Neural progenitor cell (in vitro differentiated cells): ENCODE measurements at regions not wholly inside any gene's neighbourhood (a gene's known extent, or its start where the extent isn't known, plus 50 kb on each side); places are given as distances from the start of the nearest gene placed in this dataset.

Experiments used
- DNase-seq: peaks from one replicate; pipeline ENCODE4 v3.0.0-alpha.2; 2016; ENCODE audit warnings: low spot score
- H2AFZ ChIP-seq: fragments of 200-600 bp; sonication (generic); replicated peaks from 2 replicates; pipeline ENCODE4 v1.6.1; 2016; ENCODE audit warnings: antibody characterized with exemption
- H3F3A ChIP-seq: fragments of 200-600 bp; sonication (generic); 2 replicates; pipeline ENCODE4 v1.6.1; 2016; ENCODE audit warnings: antibody characterized with exemption, low read depth
- H3K27ac ChIP-seq: fragments of 200-600 bp; sonication (generic); 2 replicates; pipeline ENCODE4 v1.5.1; 2016; ENCODE audit warnings: mild to moderate bottlenecking
- H3K27me3 ChIP-seq: fragments of 200-600 bp; sonication (generic); 2 replicates; pipeline ENCODE4 v1.6.1; 2016; ENCODE audit warnings: mild to moderate bottlenecking, moderate library complexity
- H3K36me3 ChIP-seq: fragments of 200-600 bp; sonication (generic); 2 replicates; pipeline ENCODE4 v1.5.1; 2016
- H3K4me1 ChIP-seq: fragments of 200-600 bp; sonication (generic); 2 replicates; pipeline ENCODE4 v1.6.1; 2016; ENCODE audit warnings: mixed run types
- H3K4me2 ChIP-seq: fragments of 200-600 bp; sonication (generic); 2 replicates; pipeline ENCODE4 v1.6.1; 2016
- H3K4me3 ChIP-seq: fragments of 200-600 bp; sonication (generic); 2 replicates; pipeline ENCODE4 v1.5.1; 2016
- H3K79me2 ChIP-seq: fragments of 200-600 bp; sonication (generic); 2 replicates; pipeline ENCODE4 v1.6.1; 2016; ENCODE audit warnings: low read depth
- H3K9ac ChIP-seq: fragments of 200-600 bp; sonication (generic); 2 replicates; pipeline ENCODE4 v1.6.1; 2016
- H3K9me3 ChIP-seq: fragments of 200-600 bp; sonication (generic); 2 replicates; pipeline ENCODE4 v1.5.1; 2016; ENCODE audit warnings: low read depth
- H4K20me1 ChIP-seq: fragments of 200-600 bp; sonication (generic); 2 replicates; pipeline ENCODE4 v1.6.1; 2016; ENCODE audit warnings: low read depth
- H3K27ac Mint-ChIP-seq: 3 replicates; pipeline ENCODE4 v1.8.0; 2021; ENCODE audit warnings: mixed read lengths
- H3K27me3 Mint-ChIP-seq: 2 replicates; pipeline ENCODE4 v1.8.0; 2022; ENCODE audit warnings: low read depth, mild to moderate bottlenecking, inconsistent platforms, moderate library complexity, mixed read lengths; ENCODE audit not compliant: insufficient read depth
- H3K36me3 Mint-ChIP-seq: 3 replicates; pipeline ENCODE4 v1.8.0; 2021; ENCODE audit warnings: mixed read lengths
- H3K4me1 Mint-ChIP-seq: 3 replicates; pipeline ENCODE4 v1.8.0; 2021; ENCODE audit warnings: mixed read lengths
- H3K4me3 Mint-ChIP-seq: 3 replicates; pipeline ENCODE4 v1.8.0; 2021; ENCODE audit warnings: mild to moderate bottlenecking, moderate library complexity, mixed read lengths
- H3K9me3 Mint-ChIP-seq: 3 replicates; pipeline ENCODE4 v1.8.0; 2020; ENCODE audit warnings: mixed read lengths
- CTCF ChIP-seq: fragments of 200-600 bp; sonication (generic); IDR thresholded peaks from 2 replicates; pipeline ENCODE4 v1.5.1; 2017; ENCODE audit warnings: antibody characterized with exemption, mild to moderate bottlenecking
- EZH2 ChIP-seq: fragments of 200-600 bp; sonication (generic); IDR thresholded peaks from 2 replicates; pipeline ENCODE4 v1.6.1; 2017; ENCODE audit warnings: antibody characterized with exemption, mild to moderate bottlenecking, moderate library complexity
- EZH2phosphoT487 ChIP-seq: fragments of 200-600 bp; sonication (generic); IDR thresholded peaks from 2 replicates; pipeline ENCODE4 v1.6.1; 2017; ENCODE audit warnings: antibody characterized with exemption

- H4K20me1 ChIP-seq, result no peaks in the 10 kb centered on the region
- Mint-ChIP-seq H3K36me3 (no peaks in the 10 kb centered on the region), H3K4me3 (no peak overlapping the region), H3K4me1 (peaks cover 7% of the 10 kb centered on the region), H3K27ac (peak overlapping the region; percentile 54), H3K27me3 (peaks cover 5% of the 10 kb centered on the region), H3K9me3 (no peaks in the 10 kb centered on the region)
- no peaks in the 10 kb centered on the region for H3K79me2 ChIP-seq
- no peaks in the 10 kb centered on the region for H3K27me3 ChIP-seq
- no peak overlapping the region for H3K27ac ChIP-seq
- no peaks in the 10 kb centered on the region for H3F3A ChIP-seq
- H3K36me3 ChIP-seq, result no peaks in the 10 kb centered on the region
- no peak overlapping the region for H3K9ac ChIP-seq
- H3K4me3 ChIP-seq, result no peak overlapping the region
- H3K9me3 ChIP-seq, result no peaks in the 10 kb centered on the region
- H3K4me1 ChIP-seq, result peaks cover 11% of the 10 kb centered on the region
- no peak for DNase-seq
- TF ChIP-seq EZH2, result no peak
- no peak for TF ChIP-seq CTCF
- no peak for TF ChIP-seq EZH2phosphoT487
- H3K4me2 ChIP-seq, result no peak overlapping the region
- no peak overlapping the region for H2AFZ ChIP-seq
Observed at GRCh38 chr15:66945286-66945685, 120.1 kb upstream of the SMAD3 start.

GRCh38 chr15:66945842-66946241 lies 119.6 kb upstream of the SMAD3 start:
- peaks cover 11% of the 10 kb centered on the region for H3K4me1 ChIP-seq
- H3K4me1 Mint-ChIP-seq, result peaks cover 7% of the 10 kb centered on the region
- H3K4me3 Mint-ChIP-seq, result no peak overlapping the region
- no peaks in the 10 kb centered on the region for H3F3A ChIP-seq
- no peak overlapping the region for H3K4me3 ChIP-seq
- DNase-seq, result no peak
- no peaks in the 10 kb centered on the region for H3K27me3 ChIP-seq
- H3K9me3 ChIP-seq, result no peaks in the 10 kb centered on the region
- no peaks in the 10 kb centered on the region for H3K9me3 Mint-ChIP-seq
- no peaks in the 10 kb centered on the region for H3K79me2 ChIP-seq
- no peak overlapping the region for H3K9ac ChIP-seq
- no peaks in the 10 kb centered on the region for H3K36me3 Mint-ChIP-seq
- H3K27me3 Mint-ChIP-seq, result peaks cover 5% of the 10 kb centered on the region
- TF ChIP-seq EZH2 (no peak), EZH2phosphoT487 (no peak), CTCF (no peak)
- no peaks in the 10 kb centered on the region for H3K36me3 ChIP-seq
- no peak overlapping the region for H3K4me2 ChIP-seq
- no peak overlapping the region for H3K27ac ChIP-seq
- H3K27ac Mint-ChIP-seq, result peak overlapping the region; percentile 54
- no peaks in the 10 kb centered on the region for H4K20me1 ChIP-seq
- no peak overlapping the region for H2AFZ ChIP-seq

DNA sequence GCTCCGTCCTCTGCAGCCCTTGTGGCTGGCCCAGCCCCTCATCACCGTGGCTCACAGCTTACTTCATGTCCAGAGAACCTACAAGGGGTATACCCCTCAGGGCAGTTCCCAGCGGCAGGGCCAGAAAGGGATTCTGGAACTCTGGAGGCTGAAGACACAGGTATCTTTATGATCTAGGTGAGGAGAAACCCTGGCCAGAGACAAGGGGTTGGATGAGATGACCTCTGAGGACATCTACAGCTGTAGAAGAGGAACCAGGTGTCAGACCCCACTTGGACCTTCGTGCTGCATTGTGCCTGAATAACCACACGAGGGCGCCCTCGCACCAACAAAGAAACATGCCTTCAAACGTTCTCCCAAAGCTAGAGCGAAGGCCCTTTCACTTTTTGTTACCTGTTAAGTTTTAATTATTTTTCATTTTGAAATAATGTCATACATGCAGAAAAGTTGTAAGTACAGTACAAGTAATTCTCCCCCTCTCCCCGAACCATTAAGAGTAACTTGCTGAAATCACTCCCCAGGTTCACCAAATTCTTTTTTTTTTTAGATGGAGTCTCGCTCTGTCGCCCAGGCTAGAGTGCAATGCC lies 118.7 kb upstream of the SMAD3 start:
- H3K4me1 Mint-ChIP-seq, result peaks cover 7% of the 10 kb centered on the region
- Histone ChIP-seq H3K79me2 (no peaks in the 10 kb centered on the region), H3K9ac (no peak overlapping the region), H4K20me1 (no peaks in the 10 kb centered on the region), H3K36me3 (no peaks in the 10 kb centered on the region), H3K4me3 (no peak overlapping the region), H3K4me1 (peaks cover 11% of the 10 kb centered on the region), H3K4me2 (no peak overlapping the region), H3K27me3 (no peaks in the 10 kb centered on the region), H3K9me3 (no peaks in the 10 kb centered on the region), H3K27ac (no peak overlapping the region), H2AFZ (no peak overlapping the region), H3F3A (no peaks in the 10 kb centered on the region)
- no peaks in the 10 kb centered on the region for H3K36me3 Mint-ChIP-seq
- H3K27ac Mint-ChIP-seq, result peak overlapping the region; percentile 17
- TF ChIP-seq EZH2 (no peak), EZH2phosphoT487 (no peak), CTCF (peak; percentile 93)
- H3K9me3 Mint-ChIP-seq, result no peaks in the 10 kb centered on the region
- DNase-seq, result peak; percentile 73
- H3K27me3 Mint-ChIP-seq, result peaks cover 5% of the 10 kb centered on the region
- no peak overlapping the region for H3K4me3 Mint-ChIP-seq
